ENCODE measurements at regions not wholly inside any gene's neighbourhood (a gene's known extent, or its start where the extent isn't known, plus 50 kb on each side); places are given as distances from the start of the nearest gene placed in this dataset.

DNA sequence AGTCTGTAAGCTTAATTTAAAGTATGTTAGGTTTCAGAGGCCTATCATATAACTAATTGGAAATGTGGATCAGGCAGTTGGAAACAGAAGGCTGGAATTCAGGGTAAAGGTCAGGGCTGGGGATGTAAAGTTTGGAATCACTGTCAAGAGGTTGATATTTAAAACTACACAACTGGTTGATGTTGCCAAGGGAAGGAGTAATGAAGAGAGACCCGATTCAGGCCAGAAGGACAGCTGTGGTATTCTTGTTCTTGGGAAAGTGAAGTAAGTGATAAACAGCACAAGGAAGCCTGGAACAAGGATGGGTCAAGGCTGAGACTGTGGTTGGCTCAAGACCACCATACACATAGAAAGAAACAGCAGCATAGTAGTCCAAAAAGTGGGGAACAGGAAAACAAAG, 654.2 kb downstream of the NTRK3 start:
- TF ChIP-seq EP300 (IDR thresholded peaks at IDR 0.05) (no peak), CTCF (IDR thresholded peaks at IDR 0.05) (no peak), PBX3 (IDR thresholded peaks at IDR 0.05) (no peak), POLR2A (IDR thresholded peaks at IDR 0.05; ENCODE audit: low read length) (no peak), FOSL2 (IDR thresholded peaks at IDR 0.05) (no peak), FOSL2 (CRISPR knock-in tag; IDR thresholded peaks at IDR 0.05) (no peak)
